ENCODE measurements at regions not wholly inside any gene's neighbourhood (a gene's known extent, or its start where the extent isn't known, plus 50 kb on each side); places are given as distances from the start of the nearest gene placed in this dataset.

GRCh38 chr2:147051814-147052213 lies 793.0 kb upstream of the ACVR2A start:
- Histone ChIP-seq H3K36me3 (ENCODE audit: control insufficient read depth, insufficient read depth, low read length) (no peaks in the 10 kb centered on the region), H3K9me3 (ENCODE audit: control insufficient read depth, low read length) (no peaks in the 10 kb centered on the region), H3K4me1 (no peaks in the 10 kb centered on the region), H3K79me2 (no peaks in the 10 kb centered on the region), H3K27ac (no peak overlapping the region), H3K4me3 (ENCODE audit: low read depth, low read length) (no peak overlapping the region), H3K27me3 (ENCODE audit: control insufficient read depth, insufficient read depth, low read length) (no peaks in the 10 kb centered on the region), H3K4me2 (ENCODE audit: low read length) (no peak overlapping the region), H3K9ac (no peak overlapping the region), H2AFZ (no peak overlapping the region)
- no peak for TF ChIP-seq CTCF (IDR thresholded peaks at IDR 0.05)

GRCh38 chr2:147051248-147051647 lies 793.6 kb upstream of the ACVR2A start:
- Histone ChIP-seq H2AFZ (no peak overlapping the region), H3K4me2 (ENCODE audit: low read length) (no peak overlapping the region), H3K9me3 (ENCODE audit: control insufficient read depth, low read length) (no peaks in the 10 kb centered on the region), H3K36me3 (ENCODE audit: control insufficient read depth, insufficient read depth, low read length) (no peaks in the 10 kb centered on the region), H3K79me2 (no peaks in the 10 kb centered on the region), H3K4me1 (no peaks in the 10 kb centered on the region), H3K27ac (no peak overlapping the region), H3K9ac (no peak overlapping the region), H3K4me3 (ENCODE audit: low read depth, low read length) (no peak overlapping the region), H3K27me3 (ENCODE audit: control insufficient read depth, insufficient read depth, low read length) (no peaks in the 10 kb centered on the region)
- no peak for TF ChIP-seq CTCF (IDR thresholded peaks at IDR 0.05)

- Histone ChIP-seq H3K27me3 (ENCODE audit: control insufficient read depth, insufficient read depth, low read length) (no peaks in the 10 kb centered on the region), H3K9ac (no peak overlapping the region), H3K9me3 (ENCODE audit: control insufficient read depth, low read length) (no peaks in the 10 kb centered on the region), H3K36me3 (ENCODE audit: control insufficient read depth, insufficient read depth, low read length) (no peaks in the 10 kb centered on the region), H3K79me2 (no peaks in the 10 kb centered on the region), H3K4me3 (ENCODE audit: low read depth, low read length) (no peak overlapping the region), H2AFZ (no peak overlapping the region), H3K4me1 (no peaks in the 10 kb centered on the region), H3K27ac (no peak overlapping the region), H3K4me2 (ENCODE audit: low read length) (no peak overlapping the region)
- TF ChIP-seq CTCF (IDR thresholded peaks at IDR 0.05), result no peak
Measured at GRCh38 chr2:147049957-147050356, 794.9 kb upstream of the ACVR2A start.

- no peaks in the 10 kb centered on the region for H3K4me1 ChIP-seq
- H3K27ac ChIP-seq, result no peak overlapping the region
- H2AFZ ChIP-seq, result no peak overlapping the region
- H3K9ac ChIP-seq, result no peak overlapping the region
- TF ChIP-seq CTCF (IDR thresholded peaks at IDR 0.05), result no peak
- H3K27me3 ChIP-seq (ENCODE audit: control insufficient read depth, insufficient read depth, low read length), result no peaks in the 10 kb centered on the region
- H3K79me2 ChIP-seq, result no peaks in the 10 kb centered on the region
- H3K9me3 ChIP-seq (ENCODE audit: control insufficient read depth, low read length), result no peaks in the 10 kb centered on the region
- H3K4me3 ChIP-seq (ENCODE audit: low read depth, low read length), result no peak overlapping the region
- no peak overlapping the region for H3K4me2 ChIP-seq (ENCODE audit: low read length)
- H3K36me3 ChIP-seq (ENCODE audit: control insufficient read depth, insufficient read depth, low read length), result no peaks in the 10 kb centered on the region
Measured at GRCh38 chr2:147046473-147046872, 798.4 kb upstream of the ACVR2A start.

- H2AFZ ChIP-seq, result peak overlapping the region; percentile 6
- no peaks in the 10 kb centered on the region for H3K36me3 ChIP-seq (ENCODE audit: control insufficient read depth, insufficient read depth, low read length)
- no peaks in the 10 kb centered on the region for H3K27me3 ChIP-seq (ENCODE audit: control insufficient read depth, insufficient read depth, low read length)
- H3K4me1 ChIP-seq, result no peaks in the 10 kb centered on the region
- H3K9me3 ChIP-seq (ENCODE audit: control insufficient read depth, low read length), result no peaks in the 10 kb centered on the region
- H3K4me2 ChIP-seq (ENCODE audit: low read length), result no peak overlapping the region
- no peaks in the 10 kb centered on the region for H3K79me2 ChIP-seq
- no peak overlapping the region for H3K9ac ChIP-seq
- no peak overlapping the region for H3K4me3 ChIP-seq (ENCODE audit: low read depth, low read length)
- TF ChIP-seq CTCF (IDR thresholded peaks at IDR 0.05), result no peak
- no peak overlapping the region for H3K27ac ChIP-seq
Measured at GRCh38 chr2:147045113-147045512, 799.7 kb upstream of the ACVR2A start.

Measured in parathyroid adenoma (tissue), 2 donors.